GM12878 (cell line): ENCODE measurements at regions not wholly inside any gene's neighbourhood (a gene's known extent, or its start where the extent isn't known, plus 50 kb on each side); places are given as distances from the start of the nearest gene placed in this dataset.

Experiments
- ATAC-seq: fragments of 200-7000 bp; cut with Tn5 transposase; 3 replicates; pipeline ENCODE4 v1.9.1; 2020; ENCODE audit warnings: mild to moderate bottlenecking, moderate library complexity
- BruUV-seq: library from RNA; stranded (reverse); fragments of 400-500 nt; replicated peaks from 2 replicates; lab custom pipeline; 2021; lab: Mats Ljungman, UMichigan
- CTCF ChIA-PET: fragments of 300-600 bp; sonication (Branson Sonifier 250); formaldehyde crosslinking; extraction: SDS; loops from one replicate; lab custom pipeline; 2021; ENCODE audit warnings: inconsistent platforms; lab: Yijun Ruan, JAX
- POLR2A ChIA-PET: fragments of 350-600 bp; formaldehyde crosslinking; extraction: SDS; loops from one replicate; lab custom pipeline; 2021; ENCODE audit warnings: inconsistent platforms; lab: Charles Lee
- RAD21 ChIA-PET: fragments of 300-600 bp; sonication (Branson Sonifier 250); formaldehyde crosslinking; loops from one replicate; lab custom pipeline; 2023; ENCODE audit warnings: antibody characterized with exemption; ENCODE audit not compliant: unreplicated experiment; lab: Charles Lee
- SMC1A ChIA-PET: fragments of 300-600 bp; sonication (Branson Sonifier 250); formaldehyde crosslinking; loops from one replicate; lab custom pipeline; 2023; ENCODE audit not compliant: unreplicated experiment, uncharacterized antibody; lab: Charles Lee
- DNase-seq: peaks from one replicate; pipeline ENCODE4 v3.0.0-alpha.2; 2011; ENCODE audit warnings: low read depth, low spot score
- FAIRE-seq: peaks from 3 replicates; lab custom pipeline; 2011; peaks lifted over from hg19 to GRCh38; lab: Jason Lieb, UNC
- H2AFZ ChIP-seq: 2 replicates; pipeline ENCODE4 v1.6.0; 2011; ENCODE audit warnings: low read depth, low read length, control low read depth; ENCODE audit not compliant: control insufficient read depth
- H3K27ac ChIP-seq: 2 replicates; pipeline ENCODE4 v1.5.1; 2011; ENCODE audit warnings: control low read depth; ENCODE audit not compliant: control insufficient read depth, insufficient read depth
- H3K27me3 ChIP-seq, 2 experiments: replicated peaks in 1 of 2; 2 replicates each; pipeline versions ENCODE4 v1.6.0 to v1.6.1; 2011; ENCODE audit warnings: low read length in 1 of 2; ENCODE audit not compliant: control insufficient read depth in 2 of 2, insufficient read depth in 2 of 2
- H3K36me3 ChIP-seq, 2 experiments: 2 replicates each; pipeline ENCODE4 v1.5.1; 2011; ENCODE audit warnings: low read length in 1 of 2; ENCODE audit not compliant: control insufficient read depth in 2 of 2, insufficient read depth in 2 of 2
- H3K4me1 ChIP-seq: 2 replicates; pipeline ENCODE4 v1.6.1; 2011; ENCODE audit warnings: mild to moderate bottlenecking, low read length, moderate library complexity, mixed read lengths; ENCODE audit not compliant: control insufficient read depth, insufficient read depth
- H3K4me2 ChIP-seq: 2 replicates; pipeline ENCODE4 v1.6.0; 2011; ENCODE audit warnings: control low read depth; ENCODE audit not compliant: control insufficient read depth, insufficient read depth
- H3K4me3 ChIP-seq: fragments of 200-600 bp; sonication (generic); 2 replicates; pipeline ENCODE4 v1.5.1; 2016
- H3K79me2 ChIP-seq: 2 replicates; pipeline ENCODE4 v1.6.0; 2011; ENCODE audit warnings: low read length; ENCODE audit not compliant: control insufficient read depth, insufficient read depth
- H3K9ac ChIP-seq: 2 replicates; pipeline ENCODE4 v1.8.0; 2011; ENCODE audit warnings: low read length, control low read depth, mixed read lengths; ENCODE audit not compliant: control insufficient read depth, insufficient read depth
- H3K9me3 ChIP-seq: replicated peaks from 3 replicates; pipeline ENCODE4 v1.5.1; 2011; ENCODE audit warnings: mild to moderate bottlenecking, low read length; ENCODE audit not compliant: control insufficient read depth, insufficient read depth
- H4K20me1 ChIP-seq: 2 replicates; pipeline ENCODE4 v1.6.0; 2011; ENCODE audit not compliant: control insufficient read depth, insufficient read depth
- ATF3 ChIP-seq: IDR thresholded peaks from 2 replicates; pipeline ENCODE4 v1.6.1; 2011; ENCODE audit warnings: low read depth, mild to moderate bottlenecking, low read length, moderate library complexity, borderline replicate concordance; ENCODE audit errors: extremely low read depth
- BCLAF1 ChIP-seq: fragments of 450-650 bp; IDR thresholded peaks from 2 replicates; pipeline ENCODE4 v1.6.1; 2017; ENCODE audit warnings: antibody characterized with exemption, mild to moderate bottlenecking, moderate library complexity
- BMI1 ChIP-seq: fragments of 450-650 bp; IDR thresholded peaks from 2 replicates; pipeline ENCODE4 v1.6.1; 2016; ENCODE audit warnings: mild to moderate bottlenecking, moderate library complexity, borderline replicate concordance
- E2F4 ChIP-seq: IDR thresholded peaks from 2 replicates; pipeline ENCODE4 v1.6.1; 2012; ENCODE audit warnings: low read depth, low read length, improper control_type of control experiment
- ESRRA ChIP-seq: IDR thresholded peaks from 2 replicates; pipeline ENCODE4 v1.6.1; 2012; ENCODE audit warnings: mild to moderate bottlenecking, low read length, improper control_type of control experiment
- HDAC2 ChIP-seq: fragments of 200-600 bp; sonication (generic); IDR thresholded peaks from 2 replicates; pipeline ENCODE4 v1.6.1; 2017
- HDGF ChIP-seq: fragments of 450-650 bp; IDR thresholded peaks from 2 replicates; pipeline ENCODE4 v1.6.1; 2016; ENCODE audit warnings: antibody characterized with exemption
- IRF3 ChIP-seq: fragments of 450-650 bp; IDR thresholded peaks from 2 replicates; pipeline ENCODE4 v1.6.1; 2014; ENCODE audit warnings: mild to moderate bottlenecking
- SIN3A ChIP-seq: IDR thresholded peaks from 2 replicates; pipeline ENCODE4 v1.6.1; 2012; ENCODE audit warnings: low read depth, low read length, improper control_type of control experiment
- TCF3 ChIP-seq: IDR thresholded peaks from 2 replicates; pipeline ENCODE4 v1.6.1; 2012; ENCODE audit warnings: low read depth, mild to moderate bottlenecking, low read length, borderline replicate concordance; ENCODE audit not compliant: insufficient read depth
- ZNF207 ChIP-seq: fragments of 450-650 bp; IDR thresholded peaks from 2 replicates; pipeline ENCODE4 v1.6.1; 2014; ENCODE audit warnings: antibody characterized with exemption, mild to moderate bottlenecking, borderline replicate concordance
- WGBS: methylation state at CpG from one replicate; pipeline ENCODE4 v1.1.6; 2016; ENCODE audit warnings: low lambda C conversion rate; ENCODE audit not compliant: insufficient replicate concordance, insufficient coverage; ENCODE audit errors: missing lambda C conversion rate; 5-methylcytosine and 5-hydroxymethylcytosine counted together
- in situ Hi-C: fragments of 300-500 bp; cut with MboI; formaldehyde crosslinking; loops from 9 replicates; pipeline ENCODE4 v1.14.3; 2018; ENCODE audit warnings: mixed read lengths
- intact Hi-C: fragments of 100-400 bp; cut with micrococcal nuclease; formaldehyde crosslinking; loops from one replicate; pipeline ENCODE4 v1.14.2; 2022; ENCODE audit not compliant: unreplicated experiment

- ATAC-seq (no peak), DNase-seq (no peak), FAIRE-seq (no peak)
- Histone ChIP-seq H2AFZ (no peak overlapping the region), H3K79me2 (no peaks in the 10 kb centered on the region), H3K4me2 (no peak overlapping the region), H3K27me3 (no peaks in the 10 kb centered on the region; a peak in 1 of 4 replicates), H3K4me3 (no peak overlapping the region), H3K9me3 (no peaks in the 10 kb centered on the region), H3K4me1 (no peaks in the 10 kb centered on the region), H3K27ac (no peak overlapping the region), H3K9ac (no peak overlapping the region), H4K20me1 (no peaks in the 10 kb centered on the region), H3K36me3 (no peaks in the 10 kb centered on the region)
- RAD21 ChIA-PET, result no interaction called here
- WGBS, result 56% methylated on average over 6 of the region's 6 CpGs
- BruUV-seq, result no TSS peak
- TF ChIP-seq IRF3, result no peak
- TF ChIP-seq HDAC2, result no peak
- SMC1A ChIA-PET, result no interaction called here
- POLR2A ChIA-PET, result no interaction called here
- in situ Hi-C loops, result no loop called here
- intact Hi-C loops, result no loop called here
- CTCF ChIA-PET, result no interaction called here
These were observed 117.7 kb upstream of the CDYL start for GRCh38 chr6:4658486-4658885.

- ATAC-seq (no peak), DNase-seq (no peak), FAIRE-seq (no peak)
- Histone ChIP-seq H3K27ac (no peak overlapping the region), H3K79me2 (no peaks in the 10 kb centered on the region), H4K20me1 (no peaks in the 10 kb centered on the region), H3K4me1 (no peaks in the 10 kb centered on the region), H3K27me3 (no peaks in the 10 kb centered on the region; a peak in 1 of 4 replicates), H3K9me3 (no peaks in the 10 kb centered on the region), H3K4me3 (no peak overlapping the region), H3K9ac (no peak overlapping the region), H3K4me2 (no peak overlapping the region), H3K36me3 (no peaks in the 10 kb centered on the region), H2AFZ (no peak overlapping the region)
- ChIA-PET CTCF (no interaction called here), RAD21 (no interaction called here), POLR2A (no interaction called here), SMC1A (no interaction called here)
- BruUV-seq, result no TSS peak
- 50% methylated on average over 3 of the region's 3 CpGs for WGBS
- in situ Hi-C loops, result no loop called here
- intact Hi-C loops, result no loop called here
- TF ChIP-seq HDGF (no peak), E2F4 (no peak), ESRRA (no peak), ATF3 (no peak), TCF3 (no peak), SIN3A (no peak), BMI1 (no peak), BCLAF1 (no peak), ZNF207 (no peak)
These were observed 120.1 kb upstream of the CDYL start for GRCh38 chr6:4656106-4656505.
